ENCODE measurements at regions not wholly inside any gene's neighbourhood (a gene's known extent, or its start where the extent isn't known, plus 50 kb on each side); places are given as distances from the start of the nearest gene placed in this dataset.

DNA sequence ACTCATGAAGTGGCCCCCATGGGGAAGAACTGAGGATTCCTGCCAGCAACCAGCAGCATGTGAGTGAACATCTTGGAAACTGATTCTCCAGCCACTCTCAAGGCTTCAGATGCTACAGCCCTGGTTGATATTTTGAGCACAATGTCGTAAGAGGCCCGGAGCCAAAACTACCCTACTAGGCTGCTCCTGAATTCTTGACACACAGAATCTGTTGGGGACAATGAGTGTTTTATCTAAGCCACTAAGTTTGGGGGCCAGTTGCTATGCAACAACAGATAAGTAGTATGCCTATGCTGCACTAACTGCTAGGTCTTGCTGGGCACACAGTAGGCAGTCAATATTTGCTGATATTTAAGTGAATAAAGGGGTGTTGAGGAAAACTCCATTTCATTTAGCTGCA, 89.9 kb upstream of the CHL1 start:
- TF ChIP-seq, protein P1, sequence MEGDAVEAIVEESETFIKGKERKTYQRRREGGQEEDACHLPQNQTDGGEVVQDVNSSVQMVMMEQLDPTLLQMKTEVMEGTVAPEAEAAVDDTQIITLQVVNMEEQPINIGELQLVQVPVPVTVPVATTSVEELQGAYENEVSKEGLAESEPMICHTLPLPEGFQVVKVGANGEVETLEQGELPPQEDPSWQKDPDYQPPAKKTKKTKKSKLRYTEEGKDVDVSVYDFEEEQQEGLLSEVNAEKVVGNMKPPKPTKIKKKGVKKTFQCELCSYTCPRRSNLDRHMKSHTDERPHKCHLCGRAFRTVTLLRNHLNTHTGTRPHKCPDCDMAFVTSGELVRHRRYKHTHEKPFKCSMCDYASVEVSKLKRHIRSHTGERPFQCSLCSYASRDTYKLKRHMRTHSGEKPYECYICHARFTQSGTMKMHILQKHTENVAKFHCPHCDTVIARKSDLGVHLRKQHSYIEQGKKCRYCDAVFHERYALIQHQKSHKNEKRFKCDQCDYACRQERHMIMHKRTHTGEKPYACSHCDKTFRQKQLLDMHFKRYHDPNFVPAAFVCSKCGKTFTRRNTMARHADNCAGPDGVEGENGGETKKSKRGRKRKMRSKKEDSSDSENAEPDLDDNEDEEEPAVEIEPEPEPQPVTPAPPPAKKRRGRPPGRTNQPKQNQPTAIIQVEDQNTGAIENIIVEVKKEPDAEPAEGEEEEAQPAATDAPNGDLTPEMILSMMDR (IDR thresholded peaks at IDR 0.05), result no peak
- no peak for TF ChIP-seq POLR2AphosphoS5 (IDR thresholded peaks at IDR 0.05)
- no peak for TF ChIP-seq POLR2A (IDR thresholded peaks at IDR 0.05)
- TF ChIP-seq EP300 (IDR thresholded peaks at IDR 0.05), result no peak

Measured in suprapubic skin (tissue), 4 donors.